ENCODE measurements at regions not wholly inside any gene's neighbourhood (a gene's known extent, or its start where the extent isn't known, plus 50 kb on each side); places are given as distances from the start of the nearest gene placed in this dataset.
"Not testable (repeated sequence)": the region's sequence is repeated elsewhere in the genome, so short reads cannot be mapped to it uniquely, and the experiment has no call there.

GRCh38 chr15:62363913-62364312 lies 198.8 kb upstream of the C2CD4B start:
- Histone ChIP-seq H3K4me3 (replicated peaks; ENCODE audit: insufficient read depth, low read length) (no peak overlapping the region), H3K27ac (replicated peaks) (no peak overlapping the region), H3K27me3 (ENCODE audit: insufficient read depth, poor library complexity, severe bottlenecking) (peaks cover 4% of the 10 kb centered on the region)
- no peak for TF ChIP-seq REST (IDR thresholded peaks at IDR 0.05; ENCODE audit: insufficient replicate concordance, low read depth)
- no peak for TF ChIP-seq CTCF (IDR thresholded peaks at IDR 0.05; ENCODE audit: insufficient read depth, low read length)
- TF ChIP-seq GABPA (IDR thresholded peaks at IDR 0.05; ENCODE audit: low read depth) = no peak
- TF ChIP-seq SPI1 (IDR thresholded peaks at IDR 0.05; ENCODE audit: borderline replicate concordance, low read depth) = no peak
- no peak for TF ChIP-seq POLR2AphosphoS5 (IDR thresholded peaks at IDR 0.05; ENCODE audit: low read depth)
- DNase-seq (ENCODE audit: low read depth in 1 of 2, low spot score in 1 of 2) = no peak

GRCh38 chr15:62365795-62366442 lies 200.8 kb upstream of the C2CD4B start:
- Histone ChIP-seq H3K4me3 (replicated peaks; ENCODE audit: insufficient read depth, low read length) (no peak overlapping the region), H3K27ac (replicated peaks) (no peak overlapping the region), H3K27me3 (ENCODE audit: insufficient read depth, poor library complexity, severe bottlenecking) (peaks cover 4% of the 10 kb centered on the region)
- DNase-seq (ENCODE audit: low read depth in 1 of 2, low spot score in 1 of 2) = no peak
- TF ChIP-seq REST (IDR thresholded peaks at IDR 0.05; ENCODE audit: insufficient replicate concordance, low read depth) (no peak), GABPA (IDR thresholded peaks at IDR 0.05; ENCODE audit: low read depth) (no peak), POLR2AphosphoS5 (IDR thresholded peaks at IDR 0.05; ENCODE audit: low read depth) (no peak), SPI1 (IDR thresholded peaks at IDR 0.05; ENCODE audit: borderline replicate concordance, low read depth) (no peak), CTCF (IDR thresholded peaks at IDR 0.05; ENCODE audit: insufficient read depth, low read length) (no peak)

GRCh38 chr15:62369454-62369853 lies 204.4 kb upstream of the C2CD4B start:
- no peak for DNase-seq (ENCODE audit: low read depth in 1 of 2, low spot score in 1 of 2)
- H3K27me3 ChIP-seq (ENCODE audit: insufficient read depth, poor library complexity, severe bottlenecking) = no peaks in the 10 kb centered on the region
- TF ChIP-seq REST (IDR thresholded peaks at IDR 0.05; ENCODE audit: insufficient replicate concordance, low read depth) (no peak), GABPA (IDR thresholded peaks at IDR 0.05; ENCODE audit: low read depth) (no peak), SPI1 (IDR thresholded peaks at IDR 0.05; ENCODE audit: borderline replicate concordance, low read depth) (no peak), CTCF (IDR thresholded peaks at IDR 0.05; ENCODE audit: insufficient read depth, low read length) (no peak), POLR2AphosphoS5 (IDR thresholded peaks at IDR 0.05; ENCODE audit: low read depth) (no peak)
- H3K4me3 ChIP-seq (replicated peaks; ENCODE audit: insufficient read depth, low read length) = no peak overlapping the region
- no peak overlapping the region for H3K27ac ChIP-seq (replicated peaks)

GRCh38 chr15:62371683-62372082 lies 206.6 kb upstream of the C2CD4B start:
- not testable (repeated sequence) for DNase-seq (ENCODE audit: low read depth in 1 of 2, low spot score in 1 of 2); H3K27ac ChIP-seq (replicated peaks); H3K4me3 ChIP-seq (replicated peaks; ENCODE audit: insufficient read depth, low read length); H3K27me3 ChIP-seq (ENCODE audit: insufficient read depth, poor library complexity, severe bottlenecking)
